VCaP (cell line): ENCODE measurements at regions not wholly inside any gene's neighbourhood (a gene's known extent, or its start where the extent isn't known, plus 50 kb on each side); places are given as distances from the start of the nearest gene placed in this dataset.
A peak's percentile ranks its signal among the peaks of the same experiment; 100 is the strongest.

Experiments
- H3K27ac ChIP-seq: fragments of 450-650 bp; 2 replicates; pipeline ENCODE4 v1.5.1; 2017
- TF ChIP-seq, protein P1 (sequence below): fragments of 450-650 bp; conservative IDR thresholded peaks from 2 replicates; pipeline ENCODE4 v1.5.1; 2017; ENCODE audit warnings: mild to moderate bottlenecking, moderate library complexity

DNA sequence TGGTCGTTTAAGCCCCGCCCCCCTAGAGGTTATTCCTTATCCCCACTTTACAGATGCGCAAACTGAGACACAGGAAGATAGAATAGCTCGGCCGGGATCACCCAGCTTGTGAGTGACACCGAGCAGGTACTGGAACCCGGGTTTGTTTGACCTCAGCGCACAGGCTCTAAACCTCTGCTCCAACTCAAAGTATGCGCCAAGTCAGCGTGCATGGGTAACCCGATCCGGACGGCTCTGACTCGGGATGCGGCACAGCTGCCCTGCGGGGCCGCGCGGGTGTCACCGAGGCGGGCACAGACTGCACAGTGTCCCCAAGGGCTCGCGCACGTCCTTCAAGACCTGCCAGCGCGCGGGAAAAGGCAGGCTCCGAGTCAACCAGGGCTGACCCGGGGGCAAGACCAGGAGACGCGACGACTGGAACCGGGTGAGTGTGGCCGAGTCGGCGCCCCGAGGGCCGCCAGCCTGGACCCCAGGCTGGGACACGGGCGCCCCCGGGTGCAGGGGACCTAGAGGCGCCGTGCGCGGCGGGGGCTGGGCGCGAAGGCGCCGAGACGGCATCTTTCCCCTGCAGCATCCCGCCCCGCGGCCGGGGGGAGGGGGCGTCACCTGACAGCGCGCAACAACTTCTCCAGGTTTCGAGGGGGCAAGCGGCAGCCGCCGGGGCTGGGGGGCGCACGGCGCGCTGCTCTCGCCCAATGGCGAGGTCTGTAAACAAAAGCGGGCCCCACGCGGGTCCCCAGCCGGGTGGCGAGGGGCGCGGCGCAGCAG is 101.9 kb upstream of the SOD1 start:
- H3K27ac ChIP-seq, result peak overlapping the region; percentile 87
- TF ChIP-seq, protein P1, sequence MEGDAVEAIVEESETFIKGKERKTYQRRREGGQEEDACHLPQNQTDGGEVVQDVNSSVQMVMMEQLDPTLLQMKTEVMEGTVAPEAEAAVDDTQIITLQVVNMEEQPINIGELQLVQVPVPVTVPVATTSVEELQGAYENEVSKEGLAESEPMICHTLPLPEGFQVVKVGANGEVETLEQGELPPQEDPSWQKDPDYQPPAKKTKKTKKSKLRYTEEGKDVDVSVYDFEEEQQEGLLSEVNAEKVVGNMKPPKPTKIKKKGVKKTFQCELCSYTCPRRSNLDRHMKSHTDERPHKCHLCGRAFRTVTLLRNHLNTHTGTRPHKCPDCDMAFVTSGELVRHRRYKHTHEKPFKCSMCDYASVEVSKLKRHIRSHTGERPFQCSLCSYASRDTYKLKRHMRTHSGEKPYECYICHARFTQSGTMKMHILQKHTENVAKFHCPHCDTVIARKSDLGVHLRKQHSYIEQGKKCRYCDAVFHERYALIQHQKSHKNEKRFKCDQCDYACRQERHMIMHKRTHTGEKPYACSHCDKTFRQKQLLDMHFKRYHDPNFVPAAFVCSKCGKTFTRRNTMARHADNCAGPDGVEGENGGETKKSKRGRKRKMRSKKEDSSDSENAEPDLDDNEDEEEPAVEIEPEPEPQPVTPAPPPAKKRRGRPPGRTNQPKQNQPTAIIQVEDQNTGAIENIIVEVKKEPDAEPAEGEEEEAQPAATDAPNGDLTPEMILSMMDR, result no peak

DNA sequence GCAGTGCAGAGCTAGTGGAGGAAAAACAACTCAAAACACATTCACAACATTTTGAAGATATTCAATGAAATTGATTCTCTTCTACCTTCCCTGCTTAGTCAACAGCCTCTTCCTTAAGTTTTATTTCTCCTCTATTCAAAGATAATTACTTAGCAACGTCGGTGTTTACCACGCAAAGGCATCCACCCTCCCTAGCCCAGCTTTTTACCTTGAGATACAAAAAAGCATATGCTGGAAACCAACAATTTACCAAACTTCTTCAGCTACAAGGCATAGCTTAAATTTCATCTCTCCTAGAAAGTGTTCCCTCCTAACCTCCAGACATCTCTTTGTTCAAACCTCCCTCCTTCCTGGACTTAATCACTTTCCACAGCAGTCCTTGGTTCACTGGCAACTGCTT is 102.8 kb upstream of the SOD1 start:
- no peak overlapping the region for H3K27ac ChIP-seq
- TF ChIP-seq, protein P1, result no peak

DNA sequence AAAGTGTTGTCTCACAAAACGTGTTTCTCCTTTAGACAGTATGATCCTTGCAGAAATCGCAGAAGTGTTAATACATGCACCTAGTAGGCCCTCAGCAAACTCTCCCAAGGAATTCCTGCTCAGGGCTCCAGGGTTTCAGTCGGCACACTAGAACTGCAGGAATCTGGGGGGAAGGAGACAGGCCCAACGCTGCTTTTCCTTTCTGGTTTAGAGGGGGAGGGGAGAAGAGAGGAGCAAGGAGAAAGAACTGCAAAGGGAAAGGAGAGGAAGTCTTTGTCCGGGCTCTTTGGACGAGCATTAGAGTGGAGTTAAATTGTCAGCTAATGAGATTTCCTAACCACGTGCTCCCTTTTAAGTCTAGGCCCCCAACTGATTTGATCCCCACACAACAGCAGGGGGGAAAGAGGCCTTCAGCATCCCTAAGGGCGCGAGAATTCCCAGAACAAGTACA is 103.7 kb upstream of the SOD1 start:
- H3K27ac ChIP-seq, result no peak overlapping the region
- TF ChIP-seq, protein P1, result no peak

DNA sequence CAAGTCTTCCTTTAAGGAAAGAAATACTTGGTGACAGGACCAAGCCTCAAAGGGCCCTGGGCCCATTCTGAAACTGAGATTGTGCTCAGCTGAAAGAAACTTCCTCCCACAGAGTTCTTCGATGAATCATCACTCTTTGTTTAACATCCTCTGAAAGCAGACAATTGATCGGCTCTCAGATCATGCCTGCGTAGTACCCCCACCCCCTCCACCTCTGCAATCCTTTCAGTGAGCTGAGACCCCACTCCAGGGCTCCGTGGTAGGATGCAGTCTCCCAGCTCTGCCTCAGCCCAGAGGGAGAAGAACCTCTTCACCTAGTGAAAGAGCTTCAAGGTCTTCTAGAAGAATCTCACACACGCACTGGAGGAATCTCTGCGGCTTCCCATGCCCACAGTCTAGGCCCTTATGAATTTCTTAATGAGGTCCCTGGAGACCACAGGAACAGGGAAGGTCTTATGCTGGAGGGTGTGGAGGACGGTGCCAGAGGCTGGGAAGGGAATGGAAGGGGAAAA is 104.9 kb upstream of the SOD1 start:
- TF ChIP-seq, protein P1, result no peak
- no peak overlapping the region for H3K27ac ChIP-seq

DNA sequence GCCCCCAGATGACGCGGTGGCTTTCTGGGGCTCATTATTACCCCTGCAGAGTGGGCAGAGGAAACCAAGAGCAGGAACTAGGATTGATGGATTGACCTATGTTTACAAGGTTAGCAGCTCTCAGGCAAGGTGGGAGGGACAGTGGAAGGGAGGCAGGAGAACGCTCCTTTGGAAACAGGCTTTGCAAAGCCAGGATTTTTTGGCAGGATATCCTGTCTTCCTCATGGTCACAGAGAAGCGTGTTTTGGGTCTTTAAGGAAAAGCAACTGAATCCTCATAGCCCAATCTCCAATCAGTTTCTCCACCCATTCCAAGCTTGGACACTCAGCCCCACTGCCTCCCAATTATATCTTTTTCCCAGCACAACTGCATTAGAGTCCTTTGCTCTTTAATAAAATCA is 105.6 kb upstream of the SOD1 start:
- TF ChIP-seq, protein P1, result no peak
- H3K27ac ChIP-seq, result no peak overlapping the region

DNA sequence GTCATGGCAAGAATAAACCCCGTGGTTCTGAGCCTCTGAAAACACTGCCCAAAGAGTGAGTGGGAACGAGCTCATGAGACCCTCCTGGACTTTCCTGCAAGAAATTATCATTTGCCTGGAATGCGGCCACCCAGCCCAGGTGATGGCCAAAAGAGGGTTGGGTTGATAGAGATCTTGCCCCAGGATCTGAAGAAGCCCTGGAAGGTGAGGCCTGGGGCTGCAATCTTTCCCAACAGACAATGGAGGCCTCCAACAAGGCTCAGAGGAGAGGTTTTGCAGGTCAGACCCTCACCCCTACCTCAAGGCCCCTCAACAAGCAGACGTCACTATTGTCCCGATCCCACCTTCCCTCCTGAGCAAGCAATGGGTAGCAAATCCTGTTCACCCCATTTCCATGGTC is 106.0 kb upstream of the SOD1 start:
- TF ChIP-seq, protein P1, result no peak
- H3K27ac ChIP-seq, result no peak overlapping the region

DNA sequence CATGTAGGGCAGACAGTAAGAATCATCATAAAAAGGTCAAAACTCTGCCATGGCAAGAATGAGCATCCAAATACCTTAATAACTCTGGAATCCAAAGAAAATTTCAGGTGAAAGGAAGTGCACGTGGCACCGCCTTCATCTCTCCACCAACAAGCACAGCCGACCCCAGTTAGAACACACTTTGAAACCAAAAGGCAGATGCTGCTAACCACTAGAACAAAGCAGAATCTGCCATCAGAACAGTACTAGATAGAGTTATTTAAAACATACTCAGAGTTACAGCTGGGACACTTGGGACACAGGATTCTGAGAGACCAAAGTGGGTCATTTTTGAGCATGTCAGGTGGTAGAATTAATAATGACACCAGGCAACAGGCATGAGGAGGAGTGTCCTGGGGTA is 106.7 kb upstream of the SOD1 start:
- TF ChIP-seq, protein P1, result no peak
- H3K27ac ChIP-seq, result no peak overlapping the region
